Upper lobe of right lung (tissue), 1 donor: ENCODE measurements at regions not wholly inside any gene's neighbourhood (a gene's known extent, or its start where the extent isn't known, plus 50 kb on each side); places are given as distances from the start of the nearest gene placed in this dataset.

Source experiments
- ATAC-seq: fragments of 200-7000 bp; cut with Tn5 transposase; one replicate; pipeline ENCODE4 v1.9.1; 2020; ENCODE audit warnings: mild to moderate bottlenecking, moderate library complexity
- DNase-seq: peaks from one replicate; pipeline ENCODE4 v3.0.0-alpha.2; 2020
- H3K27ac ChIP-seq: fragments of 200-600 bp; one replicate; pipeline ENCODE4 v1.8.0; 2022
- H3K27me3 ChIP-seq: fragments of 200-600 bp; one replicate; pipeline ENCODE4 v1.8.0; 2022; ENCODE audit warnings: mild to moderate bottlenecking
- H3K36me3 ChIP-seq: fragments of 200-600 bp; one replicate; pipeline ENCODE4 v1.8.0; 2022
- H3K4me1 ChIP-seq: fragments of 200-600 bp; one replicate; pipeline ENCODE4 v1.8.0; 2022
- H3K4me3 ChIP-seq: fragments of 200-600 bp; one replicate; pipeline ENCODE4 v1.8.0; 2022; ENCODE audit warnings: mild to moderate bottlenecking
- H3K9me3 ChIP-seq: fragments of 200-600 bp; one replicate; pipeline ENCODE4 v1.8.0; 2022
- CTCF ChIP-seq: fragments of 200-600 bp; IDR thresholded peaks from one replicate; pipeline ENCODE4 v1.8.0; 2022; ENCODE audit warnings: antibody characterized with exemption
- intact Hi-C: fragments of 100-400 bp; cut with DNase I; formaldehyde crosslinking; loops from one replicate; pipeline ENCODE4 v1.11.0; 2022
- donor health status: DM: no; HTN: yes; CAD: no; lungs with severe emphysema.

- H3K27ac ChIP-seq, result no peak overlapping the region
- H3K27me3 ChIP-seq, result no peaks in the 10 kb centered on the region
- ATAC-seq (no peak), DNase-seq (no peak)
- no peaks in the 10 kb centered on the region for H3K4me1 ChIP-seq
- no peaks in the 10 kb centered on the region for H3K36me3 ChIP-seq
- no peak for TF ChIP-seq CTCF
- no peaks in the 10 kb centered on the region for H3K9me3 ChIP-seq
- H3K4me3 ChIP-seq, result no peak overlapping the region
- intact Hi-C loops, result no loop called here
Measured at GRCh38 chr14:45406942-45407341, 153.9 kb upstream of the MIS18BP1 start.

- Histone ChIP-seq H3K9me3 (no peaks in the 10 kb centered on the region), H3K4me1 (no peaks in the 10 kb centered on the region), H3K4me3 (no peak overlapping the region), H3K27ac (no peak overlapping the region), H3K27me3 (no peaks in the 10 kb centered on the region), H3K36me3 (no peaks in the 10 kb centered on the region)
- ATAC-seq (no peak), DNase-seq (no peak)
- TF ChIP-seq CTCF, result no peak
- intact Hi-C loops, result no loop called here
Measured at GRCh38 chr14:45400950-45401640, 148.1 kb upstream of the MIS18BP1 start.

- Histone ChIP-seq H3K9me3 (no peaks in the 10 kb centered on the region), H3K27me3 (no peaks in the 10 kb centered on the region), H3K27ac (no peak overlapping the region), H3K4me1 (no peaks in the 10 kb centered on the region), H3K36me3 (no peaks in the 10 kb centered on the region), H3K4me3 (no peak overlapping the region)
- DNase-seq, result no peak
- ATAC-seq, result no peak
- intact Hi-C loops, result no loop called here
- TF ChIP-seq CTCF, result no peak
Measured at GRCh38 chr14:45400509-45400908, 147.5 kb upstream of the MIS18BP1 start.

- H3K9me3 ChIP-seq, result no peaks in the 10 kb centered on the region
- ATAC-seq, result no peak
- intact Hi-C loops, result no loop called here
- H3K4me3 ChIP-seq, result no peak overlapping the region
- DNase-seq, result no peak
- no peak overlapping the region for H3K27ac ChIP-seq
- H3K4me1 ChIP-seq, result no peaks in the 10 kb centered on the region
- TF ChIP-seq CTCF, result no peak
- no peaks in the 10 kb centered on the region for H3K27me3 ChIP-seq
- no peaks in the 10 kb centered on the region for H3K36me3 ChIP-seq
Measured at GRCh38 chr14:45381091-45381490, 128.1 kb upstream of the MIS18BP1 start.

- ATAC-seq, result no peak
- Histone ChIP-seq H3K36me3 (no peaks in the 10 kb centered on the region), H3K4me3 (no peak overlapping the region), H3K4me1 (no peaks in the 10 kb centered on the region), H3K27me3 (no peaks in the 10 kb centered on the region), H3K9me3 (no peaks in the 10 kb centered on the region), H3K27ac (no peak overlapping the region)
- DNase-seq, result no peak
- intact Hi-C loops, result no loop called here
- no peak for TF ChIP-seq CTCF
Measured at GRCh38 chr14:45377166-45377565, 124.2 kb upstream of the MIS18BP1 start.

- intact Hi-C loops, result no loop called here
- TF ChIP-seq CTCF, result no peak
- Histone ChIP-seq H3K4me3 (no peak overlapping the region), H3K9me3 (no peaks in the 10 kb centered on the region), H3K27me3 (no peaks in the 10 kb centered on the region), H3K27ac (no peak overlapping the region), H3K36me3 (no peaks in the 10 kb centered on the region), H3K4me1 (no peaks in the 10 kb centered on the region)
- DNase-seq (no peak), ATAC-seq (no peak)
Measured at GRCh38 chr14:45373877-45374276, 120.9 kb upstream of the MIS18BP1 start.
